A549 (cell line): ENCODE measurements at regions not wholly inside any gene's neighbourhood (a gene's known extent, or its start where the extent isn't known, plus 50 kb on each side); places are given as distances from the start of the nearest gene placed in this dataset.

Source experiments
- CTCF ChIP-seq: fragments of >200 bp; sonication (Bioruptor Twin); formaldehyde crosslinking; IDR thresholded peaks from 3 replicates; pipeline ENCODE4 v1.5.1; 2016
- E2F6 ChIP-seq: IDR thresholded peaks from 2 replicates; pipeline ENCODE4 v1.6.1; 2012; ENCODE audit warnings: low read depth, borderline replicate concordance
- NPAS2 ChIP-seq: fragments of 250-450 bp; sonication (Bioruptor Pico); IDR thresholded peaks from 2 replicates; pipeline ENCODE4 v1.8.0; 2022; ENCODE audit warnings: mild to moderate bottlenecking, moderate library complexity, borderline replicate concordance
- PBX3 ChIP-seq: IDR thresholded peaks from 2 replicates; pipeline ENCODE4 v1.6.1; 2012

- TF ChIP-seq CTCF, result no peak
- no peak for TF ChIP-seq PBX3
- TF ChIP-seq NPAS2 (CRISPR knock-in tag), result no peak
- TF ChIP-seq E2F6, result no peak
These were observed 126.4 kb downstream of the LY86 start for GRCh38 chr6:6714953-6715352.
